DMS53 treated with DMSO at 0.1 percent for 48 hours (cell line): ENCODE measurements at regions not wholly inside any gene's neighbourhood (a gene's known extent, or its start where the extent isn't known, plus 50 kb on each side); places are given as distances from the start of the nearest gene placed in this dataset.
"Not testable (repeated sequence)": the region's sequence is repeated elsewhere in the genome, so short reads cannot be mapped to it uniquely, and the experiment has no call there.

Experiments used
- DNase-seq: peaks from one replicate; lab custom pipeline; 2025; ENCODE audit not compliant: unreplicated experiment; lab: John Stamatoyannopoulos, UW

DNA sequence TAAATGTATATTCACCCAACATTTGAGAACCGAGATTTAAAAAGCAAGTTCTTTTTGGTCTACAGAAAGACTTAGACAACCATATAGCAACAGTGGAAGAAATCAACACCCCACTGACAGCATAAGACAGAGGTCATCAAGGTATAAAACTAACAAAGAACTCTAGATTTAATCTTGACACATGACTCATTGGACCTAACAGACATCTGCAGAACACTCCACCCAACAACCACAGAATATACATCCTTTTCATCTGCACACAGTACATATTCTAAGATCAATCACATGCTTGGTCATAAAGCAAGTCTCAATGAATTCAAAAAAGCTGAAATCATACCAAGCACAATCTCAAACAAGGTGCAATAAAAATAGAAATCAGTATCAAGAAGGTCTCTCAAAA is 65.8 kb downstream of the SPIN4 start:
- DNase-seq: no peak

DNA sequence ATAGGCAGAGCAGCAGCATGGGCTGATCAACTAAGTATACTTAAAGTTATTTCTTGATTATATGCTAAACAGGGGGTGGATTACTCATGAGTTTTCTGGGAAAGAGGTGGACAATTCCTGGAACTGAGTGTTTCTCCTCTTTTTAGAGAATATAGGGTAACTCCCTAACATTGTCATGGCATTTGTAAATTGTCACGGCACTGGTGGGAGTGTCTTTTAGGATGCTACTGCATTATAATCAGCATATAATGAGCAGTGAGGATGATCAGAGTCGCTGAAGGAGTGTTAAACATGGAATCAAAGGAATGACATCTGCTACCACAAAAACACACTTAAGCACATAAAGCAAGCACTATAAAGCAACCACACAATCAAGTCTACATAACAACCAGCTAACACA is 66.5 kb downstream of the SPIN4 start:
- DNase-seq: no peak

DNA sequence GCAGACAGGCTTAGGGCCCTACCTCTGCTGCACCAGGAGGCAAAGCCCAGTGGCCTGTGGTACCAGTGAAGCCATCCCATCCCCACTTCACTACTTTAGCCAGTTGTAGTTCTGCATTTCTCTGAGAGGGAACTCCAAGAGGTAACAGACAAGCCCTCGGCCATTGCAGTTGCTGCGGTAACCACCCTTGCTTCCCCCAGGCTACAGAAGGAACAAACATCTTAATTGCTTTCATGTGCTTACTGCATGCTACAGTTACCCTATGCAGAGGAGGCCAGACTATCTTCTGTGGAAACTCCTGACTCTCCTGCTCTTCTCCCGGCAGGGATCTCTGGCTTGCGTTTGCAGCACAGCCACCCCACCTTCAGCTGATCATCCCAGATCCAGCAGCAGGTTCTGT is 67.8 kb downstream of the SPIN4 start:
- DNase-seq: no peak

GRCh38 chrX:63282828-63283227 is 68.3 kb downstream of the SPIN4 start:
- no peak for DNase-seq

- no peak for DNase-seq
These were observed 69.1 kb downstream of the SPIN4 start for GRCh38 chrX:63282077-63282476.

GRCh38 chrX:63281465-63281864 is 69.7 kb downstream of the SPIN4 start:
- no peak for DNase-seq

DNA sequence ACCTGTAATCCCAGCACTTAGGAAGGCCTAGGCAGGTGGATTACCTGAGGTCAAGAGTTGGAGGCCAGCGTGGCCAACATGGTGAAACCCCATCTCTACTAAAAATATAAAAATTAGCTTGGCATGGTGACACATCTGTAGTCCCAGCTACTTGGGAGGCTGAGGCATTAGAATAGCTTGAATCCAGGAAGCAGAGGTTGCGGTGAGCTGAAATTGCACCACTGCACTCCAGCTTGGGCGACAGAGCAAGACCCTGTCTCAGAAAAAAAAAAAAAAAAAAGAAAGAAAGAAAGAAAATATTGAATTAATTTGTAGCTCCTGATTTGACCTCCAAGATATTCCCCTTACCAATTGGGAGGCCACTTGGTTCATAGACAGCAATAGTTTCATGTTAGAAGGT is 73.7 kb downstream of the SPIN4 start:
- not testable (repeated sequence) for DNase-seq

- no peak for DNase-seq
These were observed 76.0 kb downstream of the SPIN4 start for GRCh38 chrX:63275127-63275526.

DNA sequence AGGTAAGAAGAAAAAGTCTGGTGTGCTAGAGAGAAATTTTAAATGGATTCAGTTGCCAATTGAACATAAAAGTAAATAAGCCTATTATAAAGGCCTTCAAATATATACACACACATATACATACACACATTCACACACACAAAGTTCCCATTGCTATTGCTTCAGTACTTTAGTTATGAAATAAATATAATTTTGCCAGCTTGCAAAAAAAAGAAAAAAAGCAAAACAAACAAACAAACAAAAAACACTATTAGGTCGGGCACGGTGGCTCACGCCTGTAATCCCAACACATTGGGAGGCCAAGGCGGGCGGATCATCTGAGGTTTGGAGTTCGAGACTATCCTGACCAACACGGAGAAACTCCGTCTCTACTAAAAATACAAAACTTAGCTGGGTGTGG is 80.3 kb downstream of the SPIN4 start:
- no peak for DNase-seq

- DNase-seq: no peak
These were observed 93.0 kb downstream of the SPIN4 start for GRCh38 chrX:63258144-63258543.

DNA sequence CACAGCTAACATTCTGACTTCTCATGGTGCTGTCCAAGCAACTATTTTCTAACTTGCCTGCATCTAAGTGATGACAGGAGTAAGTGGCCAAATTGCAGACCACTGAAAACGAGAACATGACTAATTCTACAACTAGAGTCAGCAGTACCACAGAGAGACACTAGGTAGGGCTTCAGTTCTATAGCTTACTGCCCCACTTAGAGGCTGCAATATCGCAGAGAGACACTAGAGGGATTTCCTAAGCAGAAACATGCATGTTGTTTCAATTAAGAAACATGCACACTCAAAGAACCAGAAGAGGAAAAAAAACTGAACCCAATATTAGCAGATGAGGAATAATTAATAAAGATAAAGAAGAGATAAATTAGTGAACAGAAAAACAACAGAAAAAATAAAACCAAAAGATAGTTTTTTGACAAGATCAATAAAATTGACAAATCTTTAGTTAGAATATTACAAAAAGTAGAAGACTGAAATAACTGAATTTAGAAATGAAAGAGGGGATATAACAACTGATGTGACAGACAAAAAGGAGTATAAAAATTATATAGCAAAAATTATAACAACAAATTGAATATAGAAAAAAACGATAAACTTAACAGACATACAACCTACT is 100.8 kb downstream of the SPIN4 start:
- no peak for DNase-seq

- not testable (repeated sequence) for DNase-seq
These were observed 108.4 kb downstream of the SPIN4 start for GRCh38 chrX:63242689-63243088.

GRCh38 chrX:63235963-63236362 is 115.2 kb downstream of the SPIN4 start:
- not testable (repeated sequence) for DNase-seq

DNA sequence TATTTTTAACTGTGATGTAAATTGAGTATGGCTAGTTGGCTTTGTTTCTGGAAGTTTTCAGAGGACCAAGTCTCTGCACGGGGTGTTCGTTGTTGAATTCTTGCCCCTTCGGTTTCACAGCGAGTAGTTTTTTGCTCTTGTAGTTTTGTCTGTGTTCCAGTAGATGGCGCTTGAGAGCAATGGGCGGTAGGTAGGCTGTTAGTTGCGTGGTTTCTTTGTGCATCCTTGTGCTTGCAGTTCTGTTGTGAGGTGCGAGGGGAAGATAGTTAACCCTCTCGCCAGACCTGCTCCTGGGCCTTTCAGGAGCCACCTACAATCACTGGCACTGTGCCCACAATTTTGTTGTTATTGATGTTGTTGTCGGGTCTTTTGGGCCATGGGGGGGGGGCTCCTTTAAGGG is 118.1 kb downstream of the SPIN4 start:
- DNase-seq: not testable (repeated sequence)

- not testable (repeated sequence) for DNase-seq
These were observed 132.9 kb downstream of the SPIN4 start for GRCh38 chrX:63218202-63218601.

DNA sequence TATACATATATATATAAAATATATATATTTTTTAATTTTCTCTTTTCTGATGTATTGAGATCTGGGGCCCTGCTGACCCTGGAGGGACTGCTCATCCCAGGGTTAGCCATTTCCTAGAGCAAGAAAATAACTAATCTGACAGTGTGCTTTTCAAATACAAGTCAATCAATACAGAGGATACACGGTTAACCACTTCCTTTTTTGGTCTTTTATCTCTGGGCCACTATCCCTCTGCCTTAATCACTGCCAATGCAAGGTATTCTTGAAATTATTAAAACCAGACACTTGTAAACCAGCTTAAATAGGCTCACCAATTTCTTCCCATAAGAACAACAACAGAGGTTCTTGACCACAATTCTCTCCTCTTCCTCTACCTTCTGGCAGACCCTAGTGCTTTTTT is 133.6 kb downstream of the SPIN4 start:
- DNase-seq: not testable (repeated sequence)

- not testable (repeated sequence) for DNase-seq
These were observed 141.5 kb downstream of the SPIN4 start for GRCh38 chrX:63209645-63210044.

DNA sequence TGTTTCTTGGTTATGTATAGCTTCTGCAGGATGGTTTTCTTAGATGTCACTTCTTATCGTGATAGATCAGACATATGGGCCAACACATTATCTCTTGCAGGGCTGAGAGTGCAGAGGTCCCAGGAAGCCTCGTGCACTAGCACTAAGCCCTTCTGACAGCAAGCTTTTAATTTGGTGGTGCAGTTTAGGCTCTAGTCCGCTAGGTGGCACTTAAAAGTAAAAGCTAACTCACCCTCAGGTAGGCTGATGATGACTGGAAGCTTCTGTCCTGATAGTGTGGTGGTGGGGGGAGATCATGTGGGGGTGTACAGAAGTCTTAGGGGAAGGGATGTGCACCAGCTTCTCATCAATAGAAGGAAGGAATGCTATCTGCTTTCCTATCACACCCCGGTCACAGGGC is 142.0 kb downstream of the SPIN4 start:
- DNase-seq: not testable (repeated sequence)

GRCh38 chrX:63204266-63205074 is 146.7 kb downstream of the SPIN4 start:
- DNase-seq: not testable (repeated sequence)

- DNase-seq: not testable (repeated sequence)
These were observed 149.1 kb downstream of the SPIN4 start for GRCh38 chrX:63201987-63202386.

DNA sequence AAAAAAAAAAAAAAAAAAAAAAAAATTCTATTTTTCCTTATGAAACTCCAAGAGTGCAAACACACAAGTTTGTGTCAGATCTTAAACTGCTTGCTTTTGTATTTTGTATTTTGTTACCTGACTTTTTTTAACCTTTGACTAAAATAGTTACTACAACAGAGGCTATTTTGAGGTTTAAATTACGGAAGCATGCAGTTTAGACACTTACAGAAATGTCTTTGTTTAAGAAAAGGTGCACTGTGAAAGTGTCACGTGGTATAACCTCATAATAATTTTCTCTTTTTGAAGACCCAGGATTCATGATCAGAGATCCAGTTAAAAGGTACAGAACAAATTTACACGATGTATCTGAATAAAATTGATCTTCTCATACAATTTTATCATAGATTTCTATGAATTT is 152.4 kb downstream of the SPIN4 start:
- DNase-seq: not testable (repeated sequence)

- not testable (repeated sequence) for DNase-seq
These were observed 158.6 kb downstream of the SPIN4 start for GRCh38 chrX:63192366-63193041.
